PFSK-1 (cell line): ENCODE measurements at regions not wholly inside any gene's neighbourhood (a gene's known extent, or its start where the extent isn't known, plus 50 kb on each side); places are given as distances from the start of the nearest gene placed in this dataset.

Experiments
- FOXP2 ChIP-seq: optimal IDR thresholded peaks from 2 replicates; pipeline ENCODE3; 2011; ENCODE audit warnings: borderline replicate concordance, control low read depth, inconsistent platforms; ENCODE audit not compliant: insufficient read depth; ENCODE audit errors: extremely low read length, extremely low read depth
- POLR2AphosphoS5 ChIP-seq: IDR thresholded peaks from 2 replicates; pipeline ENCODE4 v1.6.1; 2012; ENCODE audit warnings: low read depth, mild to moderate bottlenecking, control low read depth, low read length, moderate library complexity
- SIN3A ChIP-seq: IDR thresholded peaks from 2 replicates; pipeline ENCODE4 v1.6.1; 2012; ENCODE audit warnings: mild to moderate bottlenecking, low read length, moderate library complexity, borderline replicate concordance; ENCODE audit not compliant: insufficient read depth
- TAF1 ChIP-seq: IDR thresholded peaks from 2 replicates; pipeline ENCODE4 v1.6.1; 2012; ENCODE audit warnings: low read length, control low read depth, borderline replicate concordance; ENCODE audit not compliant: insufficient read depth
- TF ChIP-seq, protein P1 (sequence below), 2 experiments: IDR thresholded peaks; 2 replicates each; pipeline versions ENCODE4 v1.6.1 to v1.8.0; 2011 to 2012; ENCODE audit warnings: low read depth in 2 of 2, low read length in 2 of 2, control low read depth in 1 of 2, inconsistent platforms in 1 of 2, mild to moderate bottlenecking in 1 of 2, moderate library complexity in 1 of 2; ENCODE audit not compliant: insufficient read depth in 1 of 2

DNA sequence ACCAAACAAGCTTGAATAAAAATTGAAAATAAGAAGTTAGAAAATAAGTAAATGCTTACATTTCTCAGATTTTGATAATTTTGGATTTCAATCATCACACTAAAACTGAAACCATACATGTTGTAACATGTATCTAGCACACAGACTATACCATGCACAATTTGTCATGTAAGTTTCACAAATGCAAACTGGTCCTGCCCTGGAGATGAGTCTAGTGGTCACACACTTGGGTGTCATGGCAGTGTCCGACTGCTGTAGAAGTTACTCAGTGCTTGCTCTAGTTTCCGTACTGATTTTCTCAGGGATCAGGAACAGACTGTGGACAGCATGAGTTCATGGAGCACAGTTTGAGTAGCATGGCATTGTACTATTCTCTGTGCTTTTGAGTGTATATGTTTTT is 182.9 kb upstream of the RMP24 start:
- TF ChIP-seq, protein P1, sequence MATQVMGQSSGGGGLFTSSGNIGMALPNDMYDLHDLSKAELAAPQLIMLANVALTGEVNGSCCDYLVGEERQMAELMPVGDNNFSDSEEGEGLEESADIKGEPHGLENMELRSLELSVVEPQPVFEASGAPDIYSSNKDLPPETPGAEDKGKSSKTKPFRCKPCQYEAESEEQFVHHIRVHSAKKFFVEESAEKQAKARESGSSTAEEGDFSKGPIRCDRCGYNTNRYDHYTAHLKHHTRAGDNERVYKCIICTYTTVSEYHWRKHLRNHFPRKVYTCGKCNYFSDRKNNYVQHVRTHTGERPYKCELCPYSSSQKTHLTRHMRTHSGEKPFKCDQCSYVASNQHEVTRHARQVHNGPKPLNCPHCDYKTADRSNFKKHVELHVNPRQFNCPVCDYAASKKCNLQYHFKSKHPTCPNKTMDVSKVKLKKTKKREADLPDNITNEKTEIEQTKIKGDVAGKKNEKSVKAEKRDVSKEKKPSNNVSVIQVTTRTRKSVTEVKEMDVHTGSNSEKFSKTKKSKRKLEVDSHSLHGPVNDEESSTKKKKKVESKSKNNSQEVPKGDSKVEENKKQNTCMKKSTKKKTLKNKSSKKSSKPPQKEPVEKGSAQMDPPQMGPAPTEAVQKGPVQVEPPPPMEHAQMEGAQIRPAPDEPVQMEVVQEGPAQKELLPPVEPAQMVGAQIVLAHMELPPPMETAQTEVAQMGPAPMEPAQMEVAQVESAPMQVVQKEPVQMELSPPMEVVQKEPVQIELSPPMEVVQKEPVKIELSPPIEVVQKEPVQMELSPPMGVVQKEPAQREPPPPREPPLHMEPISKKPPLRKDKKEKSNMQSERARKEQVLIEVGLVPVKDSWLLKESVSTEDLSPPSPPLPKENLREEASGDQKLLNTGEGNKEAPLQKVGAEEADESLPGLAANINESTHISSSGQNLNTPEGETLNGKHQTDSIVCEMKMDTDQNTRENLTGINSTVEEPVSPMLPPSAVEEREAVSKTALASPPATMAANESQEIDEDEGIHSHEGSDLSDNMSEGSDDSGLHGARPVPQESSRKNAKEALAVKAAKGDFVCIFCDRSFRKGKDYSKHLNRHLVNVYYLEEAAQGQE (IDR thresholded peaks at IDR 0.05; ENCODE audit: insufficient read depth in 1 of 2, low read depth in 2 of 2, low read length in 2 of 2): no peak
- TF ChIP-seq FOXP2 (no peak), SIN3A (no peak), POLR2AphosphoS5 (no peak), TAF1 (no peak)

DNA sequence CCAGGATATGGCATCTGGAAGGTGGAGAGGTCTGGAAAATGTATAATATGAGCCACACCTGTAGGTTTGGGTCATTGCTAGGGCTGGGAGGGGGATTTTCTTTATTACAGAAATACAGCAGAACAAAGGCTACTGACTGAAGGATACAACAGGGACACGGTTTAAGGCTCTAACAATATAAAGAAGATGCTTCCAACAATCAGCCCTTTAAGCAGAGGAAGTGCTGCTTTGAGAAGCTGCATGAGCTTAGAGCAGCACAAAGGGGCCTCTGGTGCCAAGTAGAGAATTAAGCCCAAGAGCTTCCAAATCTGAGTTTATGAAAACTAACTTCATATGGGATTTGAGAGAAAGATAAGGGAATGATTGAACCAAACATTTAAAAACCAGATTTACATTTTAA is 174.5 kb upstream of the RMP24 start:
- TF ChIP-seq SIN3A: no peak
- TF ChIP-seq, protein P1 (IDR thresholded peaks at IDR 0.05; ENCODE audit: insufficient read depth in 1 of 2, low read depth in 2 of 2, low read length in 2 of 2): no peak
- TF ChIP-seq POLR2AphosphoS5: no peak
- TF ChIP-seq FOXP2: no peak
- no peak for TF ChIP-seq TAF1

GRCh38 chr18:35803551-35803950 is 168.9 kb upstream of the RMP24 start:
- no peak for TF ChIP-seq FOXP2
- no peak for TF ChIP-seq TAF1
- TF ChIP-seq, protein P1 (IDR thresholded peaks at IDR 0.05; ENCODE audit: insufficient read depth in 1 of 2, low read depth in 2 of 2, low read length in 2 of 2): no peak
- TF ChIP-seq POLR2AphosphoS5: no peak
- TF ChIP-seq SIN3A: no peak

DNA sequence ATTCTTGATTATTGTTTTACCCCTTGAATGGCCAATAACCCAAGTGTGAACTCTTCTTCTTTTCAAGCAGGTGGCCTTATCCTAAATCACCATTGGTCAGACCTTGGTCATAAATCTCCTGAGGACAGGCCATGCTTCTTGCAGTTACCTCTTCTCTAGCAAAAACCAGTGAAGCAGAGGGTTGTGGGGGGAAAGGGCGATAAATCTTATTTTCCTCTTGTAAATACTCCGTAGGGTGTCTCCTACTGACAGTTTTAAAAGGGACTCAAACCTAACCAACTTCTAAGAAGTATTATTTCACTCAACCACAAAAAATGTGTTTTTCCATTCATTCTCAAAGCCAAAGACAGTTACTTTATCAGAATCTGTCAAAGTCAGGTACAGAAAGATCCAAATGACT is 168.1 kb upstream of the RMP24 start:
- TF ChIP-seq SIN3A: no peak
- no peak for TF ChIP-seq FOXP2
- TF ChIP-seq, protein P1 (IDR thresholded peaks at IDR 0.05; ENCODE audit: insufficient read depth in 1 of 2, low read depth in 2 of 2, low read length in 2 of 2): no peak
- no peak for TF ChIP-seq POLR2AphosphoS5
- no peak for TF ChIP-seq TAF1

DNA sequence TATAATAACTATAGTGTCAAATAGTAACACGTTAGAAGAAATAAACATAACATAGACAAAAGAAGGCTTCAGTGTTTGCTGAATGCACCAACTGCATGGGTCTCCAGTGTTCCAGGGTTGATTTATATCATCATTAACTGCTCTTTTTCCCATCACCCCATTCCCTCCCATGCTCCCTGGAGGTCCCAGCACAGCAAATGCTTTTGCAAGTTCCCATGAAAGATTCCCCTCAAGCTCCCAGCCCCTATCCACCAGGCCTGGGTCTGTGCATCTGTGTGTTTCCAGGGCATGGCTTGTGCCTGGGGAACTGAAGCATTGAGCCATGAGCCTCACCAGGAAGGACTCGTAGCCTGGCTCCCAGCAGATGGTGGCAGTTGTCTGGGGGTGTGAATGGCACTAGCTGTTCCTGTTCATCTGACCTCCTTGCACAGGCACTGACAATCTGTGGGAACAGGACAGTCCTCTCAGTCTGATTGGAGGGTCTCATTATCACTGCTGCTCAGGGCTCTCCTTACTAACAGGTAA is 164.6 kb upstream of the RMP24 start:
- TF ChIP-seq SIN3A (no peak), FOXP2 (no peak), POLR2AphosphoS5 (no peak), TAF1 (no peak)
- TF ChIP-seq, protein P1 (IDR thresholded peaks at IDR 0.05; ENCODE audit: insufficient read depth in 1 of 2, low read depth in 2 of 2, low read length in 2 of 2): no peak
